IPS-18c (cell line): ENCODE measurements at regions not wholly inside any gene's neighbourhood (a gene's known extent, or its start where the extent isn't known, plus 50 kb on each side); places are given as distances from the start of the nearest gene placed in this dataset.

Experiments
- H3K4me3 ChIP-seq: 2 replicates; pipeline ENCODE4 v1.7.0; 2013; ENCODE audit warnings: low read depth, mild to moderate bottlenecking, low read length, moderate library complexity; ENCODE audit not compliant: insufficient read depth
- H3K9me3 ChIP-seq: one replicate; pipeline ENCODE4 v1.6.1; 2013; ENCODE audit warnings: mild to moderate bottlenecking, low read length, moderate library complexity; ENCODE audit not compliant: control insufficient read depth, insufficient read depth

GRCh38 chr7:109261781-109262180 lies 692.1 kb downstream of the DNAJB9 start:
- H3K9me3 ChIP-seq: no peaks in the 10 kb centered on the region
- H3K4me3 ChIP-seq: no peak overlapping the region

- H3K9me3 ChIP-seq: no peaks in the 10 kb centered on the region
- H3K4me3 ChIP-seq: no peak overlapping the region
These were observed 696.9 kb downstream of the DNAJB9 start for GRCh38 chr7:109266610-109267009.

- Histone ChIP-seq H3K4me3 (no peak overlapping the region), H3K9me3 (no peaks in the 10 kb centered on the region)
These were observed 706.7 kb downstream of the DNAJB9 start for GRCh38 chr7:109276348-109276747.

- H3K9me3 ChIP-seq: no peaks in the 10 kb centered on the region
- no peak overlapping the region for H3K4me3 ChIP-seq
These were observed 713.1 kb downstream of the DNAJB9 start for GRCh38 chr7:109282726-109283125.

GRCh38 chr7:109284943-109285342 lies 715.3 kb downstream of the DNAJB9 start:
- H3K9me3 ChIP-seq: no peaks in the 10 kb centered on the region

GRCh38 chr7:109295158-109295557 lies 725.5 kb downstream of the DNAJB9 start:
- H3K9me3 ChIP-seq: no peaks in the 10 kb centered on the region
- no peak overlapping the region for H3K4me3 ChIP-seq

More at GRCh38 chr7:109284943-109285342, 715.3 kb downstream of the DNAJB9 start:
- H3K4me3 ChIP-seq: no peak overlapping the region

GRCh38 chr7:109308816-109309215 lies 739.1 kb downstream of the DNAJB9 start:
- Histone ChIP-seq H3K4me3 (no peak overlapping the region), H3K9me3 (no peaks in the 10 kb centered on the region)

GRCh38 chr7:109309790-109310189 lies 740.1 kb downstream of the DNAJB9 start:
- no peaks in the 10 kb centered on the region for H3K9me3 ChIP-seq
- H3K4me3 ChIP-seq: no peak overlapping the region

- Histone ChIP-seq H3K9me3 (no peaks in the 10 kb centered on the region), H3K4me3 (no peak overlapping the region)
These were observed 748.5 kb downstream of the DNAJB9 start for GRCh38 chr7:109318136-109318535.

- Histone ChIP-seq H3K4me3 (no peak overlapping the region), H3K9me3 (no peaks in the 10 kb centered on the region)
These were observed 753.2 kb downstream of the DNAJB9 start for GRCh38 chr7:109322833-109323232.

GRCh38 chr7:109331423-109331822 lies 761.7 kb downstream of the DNAJB9 start:
- Histone ChIP-seq H3K9me3 (peaks cover 2% of the 10 kb centered on the region), H3K4me3 (no peak overlapping the region)

GRCh38 chr7:109335951-109336350 lies 766.3 kb downstream of the DNAJB9 start:
- Histone ChIP-seq H3K9me3 (no peaks in the 10 kb centered on the region), H3K4me3 (no peak overlapping the region)

- no peaks in the 10 kb centered on the region for H3K9me3 ChIP-seq
- no peak overlapping the region for H3K4me3 ChIP-seq
These were observed 766.9 kb downstream of the DNAJB9 start for GRCh38 chr7:109336531-109336930.

- Histone ChIP-seq H3K4me3 (no peak overlapping the region), H3K9me3 (no peaks in the 10 kb centered on the region)
These were observed 774.0 kb downstream of the DNAJB9 start for GRCh38 chr7:109343678-109344077.

GRCh38 chr7:109351493-109351892 lies 781.8 kb downstream of the DNAJB9 start:
- H3K4me3 ChIP-seq: no peak overlapping the region
- H3K9me3 ChIP-seq: no peaks in the 10 kb centered on the region

- H3K4me3 ChIP-seq: no peak overlapping the region
- no peaks in the 10 kb centered on the region for H3K9me3 ChIP-seq
These were observed 784.3 kb downstream of the DNAJB9 start for GRCh38 chr7:109354000-109354399.

- Histone ChIP-seq H3K9me3 (no peaks in the 10 kb centered on the region), H3K4me3 (no peak overlapping the region)
These were observed 784.9 kb downstream of the DNAJB9 start for GRCh38 chr7:109354552-109354951.

- Histone ChIP-seq H3K4me3 (no peak overlapping the region), H3K9me3 (no peaks in the 10 kb centered on the region)
These were observed 806.1 kb downstream of the DNAJB9 start for GRCh38 chr7:109375823-109376222.

GRCh38 chr7:109376576-109376975 lies 806.9 kb downstream of the DNAJB9 start:
- H3K9me3 ChIP-seq: no peaks in the 10 kb centered on the region
- no peak overlapping the region for H3K4me3 ChIP-seq
